ENCODE measurements at regions not wholly inside any gene's neighbourhood (a gene's known extent, or its start where the extent isn't known, plus 50 kb on each side); places are given as distances from the start of the nearest gene placed in this dataset.
"Not testable (repeated sequence)": the region's sequence is repeated elsewhere in the genome, so short reads cannot be mapped to it uniquely, and the experiment has no call there.

DNA sequence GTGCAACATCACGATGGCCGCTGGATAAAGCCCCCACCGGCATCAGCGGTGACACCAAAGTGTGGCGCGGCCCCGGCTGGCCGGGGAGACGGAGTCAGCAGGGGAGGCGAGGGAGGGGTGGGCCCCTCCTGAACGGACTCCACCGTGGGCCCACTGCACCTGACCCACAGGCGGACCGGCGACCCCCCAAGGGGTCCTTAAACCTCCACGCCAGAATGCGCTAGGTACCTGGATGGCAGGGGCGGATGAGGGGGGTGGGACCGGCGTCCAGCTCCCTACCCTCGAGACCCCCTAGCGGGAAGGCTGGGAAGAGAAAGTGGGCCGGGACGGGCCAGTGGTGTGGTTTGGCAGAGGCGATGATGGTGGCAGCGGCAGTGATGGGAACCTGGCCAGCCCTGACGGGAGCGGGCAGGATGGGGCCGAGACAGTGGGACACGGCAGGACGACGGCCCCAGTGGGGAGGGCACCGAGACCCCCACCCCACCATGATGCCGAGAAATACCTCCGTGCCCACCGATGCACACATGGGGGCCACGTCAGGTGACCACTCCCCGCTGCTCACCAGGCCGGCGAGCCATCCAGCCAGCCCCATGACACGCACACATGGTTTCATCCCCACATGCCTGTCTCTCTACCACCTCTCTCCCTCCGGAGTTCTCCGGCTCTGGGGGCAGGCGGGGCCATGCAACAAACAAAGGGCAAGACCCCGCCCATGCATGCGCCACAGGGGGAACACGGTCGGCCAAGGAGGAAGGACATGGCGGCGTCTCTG, 771.9 kb upstream of the DEFB115 start (continued):
- TF ChIP-seq ZNF565 (CRISPR knock-in tag; conservative IDR thresholded peaks at IDR 0.05; ENCODE audit: low read depth) (no peak), PPARA (CRISPR knock-in tag; IDR thresholded peaks at IDR 0.05; ENCODE audit: borderline replicate concordance) (no peak), TOX (CRISPR knock-in tag; IDR thresholded peaks at IDR 0.05; ENCODE audit: borderline replicate concordance) (no peak)
- TF ChIP-seq, protein P1, sequence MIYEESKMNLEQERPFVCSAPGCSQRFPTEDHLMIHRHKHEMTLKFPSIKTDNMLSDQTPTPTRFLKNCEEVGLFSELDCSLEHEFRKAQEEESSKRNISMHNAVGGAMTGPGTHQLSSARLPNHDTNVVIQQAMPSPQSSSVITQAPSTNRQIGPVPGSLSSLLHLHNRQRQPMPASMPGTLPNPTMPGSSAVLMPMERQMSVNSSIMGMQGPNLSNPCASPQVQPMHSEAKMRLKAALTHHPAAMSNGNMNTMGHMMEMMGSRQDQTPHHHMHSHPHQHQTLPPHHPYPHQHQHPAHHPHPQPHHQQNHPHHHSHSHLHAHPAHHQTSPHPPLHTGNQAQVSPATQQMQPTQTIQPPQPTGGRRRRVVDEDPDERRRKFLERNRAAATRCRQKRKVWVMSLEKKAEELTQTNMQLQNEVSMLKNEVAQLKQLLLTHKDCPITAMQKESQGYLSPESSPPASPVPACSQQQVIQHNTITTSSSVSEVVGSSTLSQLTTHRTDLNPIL (CRISPR knock-in tag; IDR thresholded peaks at IDR 0.05; ENCODE audit: low read depth), result no peak

DNA sequence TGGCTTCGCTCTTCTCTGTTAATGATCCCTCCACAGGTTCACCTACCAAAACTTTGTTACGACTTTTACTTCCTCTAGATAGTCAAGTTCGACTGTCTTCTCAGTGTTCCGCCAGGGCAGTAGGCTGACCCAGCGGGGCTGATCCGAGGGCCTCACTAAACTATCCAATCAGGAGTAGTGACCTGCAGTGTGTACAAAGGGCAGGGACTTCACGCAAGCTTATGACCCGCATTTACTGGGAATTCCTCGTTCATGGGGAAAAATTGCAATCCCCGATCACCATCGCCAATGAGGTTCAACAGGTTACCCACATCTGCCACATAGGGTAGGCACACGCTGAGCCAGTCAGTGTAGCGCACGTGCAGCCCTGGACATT, 771.4 kb upstream of the DEFB115 start:
- no peak for TF ChIP-seq ISL1 (CRISPR knock-in tag; IDR thresholded peaks at IDR 0.05)
- no peak for TF ChIP-seq ZFP30 (CRISPR knock-in tag; IDR thresholded peaks at IDR 0.05)
- TF ChIP-seq ZNF565 (CRISPR knock-in tag; conservative IDR thresholded peaks at IDR 0.05; ENCODE audit: low read depth), result no peak
- TF ChIP-seq CSDC2 (CRISPR knock-in tag; IDR thresholded peaks at IDR 0.05), result no peak
- no peak for TF ChIP-seq GLIS3 (CRISPR knock-in tag; IDR thresholded peaks at IDR 0.05)
- no peak for TF ChIP-seq ZC3H10 (CRISPR knock-in tag; IDR thresholded peaks at IDR 0.05)
- no peak for TF ChIP-seq ZFP3 (CRISPR knock-in tag; IDR thresholded peaks at IDR 0.05)
- TF ChIP-seq BACH2 (CRISPR knock-in tag; IDR thresholded peaks at IDR 0.05; ENCODE audit: borderline replicate concordance), result no peak
- TF ChIP-seq TCF4 (CRISPR knock-in tag; IDR thresholded peaks at IDR 0.05; ENCODE audit: borderline replicate concordance), result no peak
- TF ChIP-seq, protein P2, sequence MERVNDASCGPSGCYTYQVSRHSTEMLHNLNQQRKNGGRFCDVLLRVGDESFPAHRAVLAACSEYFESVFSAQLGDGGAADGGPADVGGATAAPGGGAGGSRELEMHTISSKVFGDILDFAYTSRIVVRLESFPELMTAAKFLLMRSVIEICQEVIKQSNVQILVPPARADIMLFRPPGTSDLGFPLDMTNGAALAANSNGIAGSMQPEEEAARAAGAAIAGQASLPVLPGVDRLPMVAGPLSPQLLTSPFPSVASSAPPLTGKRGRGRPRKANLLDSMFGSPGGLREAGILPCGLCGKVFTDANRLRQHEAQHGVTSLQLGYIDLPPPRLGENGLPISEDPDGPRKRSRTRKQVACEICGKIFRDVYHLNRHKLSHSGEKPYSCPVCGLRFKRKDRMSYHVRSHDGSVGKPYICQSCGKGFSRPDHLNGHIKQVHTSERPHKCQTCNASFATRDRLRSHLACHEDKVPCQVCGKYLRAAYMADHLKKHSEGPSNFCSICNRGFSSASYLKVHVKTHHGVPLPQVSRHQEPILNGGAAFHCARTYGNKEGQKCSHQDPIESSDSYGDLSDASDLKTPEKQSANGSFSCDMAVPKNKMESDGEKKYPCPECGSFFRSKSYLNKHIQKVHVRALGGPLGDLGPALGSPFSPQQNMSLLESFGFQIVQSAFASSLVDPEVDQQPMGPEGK (CRISPR knock-in tag; IDR thresholded peaks at IDR 0.05; ENCODE audit: borderline replicate concordance), result no peak
- no peak for TF ChIP-seq RARB (CRISPR knock-in tag; IDR thresholded peaks at IDR 0.05)
- TF ChIP-seq, protein P3, sequence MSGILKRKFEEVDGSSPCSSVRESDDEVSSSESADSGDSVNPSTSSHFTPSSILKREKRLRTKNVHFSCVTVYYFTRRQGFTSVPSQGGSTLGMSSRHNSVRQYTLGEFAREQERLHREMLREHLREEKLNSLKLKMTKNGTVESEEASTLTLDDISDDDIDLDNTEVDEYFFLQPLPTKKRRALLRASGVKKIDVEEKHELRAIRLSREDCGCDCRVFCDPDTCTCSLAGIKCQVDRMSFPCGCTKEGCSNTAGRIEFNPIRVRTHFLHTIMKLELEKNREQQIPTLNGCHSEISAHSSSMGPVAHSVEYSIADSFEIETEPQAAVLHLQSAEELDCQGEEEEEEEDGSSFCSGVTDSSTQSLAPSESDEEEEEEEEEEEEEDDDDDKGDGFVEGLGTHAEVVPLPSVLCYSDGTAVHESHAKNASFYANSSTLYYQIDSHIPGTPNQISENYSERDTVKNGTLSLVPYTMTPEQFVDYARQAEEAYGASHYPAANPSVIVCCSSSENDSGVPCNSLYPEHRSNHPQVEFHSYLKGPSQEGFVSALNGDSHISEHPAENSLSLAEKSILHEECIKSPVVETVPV (CRISPR knock-in tag; IDR thresholded peaks at IDR 0.05), result no peak
- no peak for TF ChIP-seq SNAI2 (CRISPR knock-in tag; IDR thresholded peaks at IDR 0.05)
- no peak for TF ChIP-seq OSR1 (CRISPR knock-in tag; IDR thresholded peaks at IDR 0.05)
- no peak for TF ChIP-seq ZNF70 (CRISPR knock-in tag; IDR thresholded peaks at IDR 0.05)
- TF ChIP-seq, protein P1 (CRISPR knock-in tag; IDR thresholded peaks at IDR 0.05; ENCODE audit: low read depth), result no peak
- TF ChIP-seq, protein P4, sequence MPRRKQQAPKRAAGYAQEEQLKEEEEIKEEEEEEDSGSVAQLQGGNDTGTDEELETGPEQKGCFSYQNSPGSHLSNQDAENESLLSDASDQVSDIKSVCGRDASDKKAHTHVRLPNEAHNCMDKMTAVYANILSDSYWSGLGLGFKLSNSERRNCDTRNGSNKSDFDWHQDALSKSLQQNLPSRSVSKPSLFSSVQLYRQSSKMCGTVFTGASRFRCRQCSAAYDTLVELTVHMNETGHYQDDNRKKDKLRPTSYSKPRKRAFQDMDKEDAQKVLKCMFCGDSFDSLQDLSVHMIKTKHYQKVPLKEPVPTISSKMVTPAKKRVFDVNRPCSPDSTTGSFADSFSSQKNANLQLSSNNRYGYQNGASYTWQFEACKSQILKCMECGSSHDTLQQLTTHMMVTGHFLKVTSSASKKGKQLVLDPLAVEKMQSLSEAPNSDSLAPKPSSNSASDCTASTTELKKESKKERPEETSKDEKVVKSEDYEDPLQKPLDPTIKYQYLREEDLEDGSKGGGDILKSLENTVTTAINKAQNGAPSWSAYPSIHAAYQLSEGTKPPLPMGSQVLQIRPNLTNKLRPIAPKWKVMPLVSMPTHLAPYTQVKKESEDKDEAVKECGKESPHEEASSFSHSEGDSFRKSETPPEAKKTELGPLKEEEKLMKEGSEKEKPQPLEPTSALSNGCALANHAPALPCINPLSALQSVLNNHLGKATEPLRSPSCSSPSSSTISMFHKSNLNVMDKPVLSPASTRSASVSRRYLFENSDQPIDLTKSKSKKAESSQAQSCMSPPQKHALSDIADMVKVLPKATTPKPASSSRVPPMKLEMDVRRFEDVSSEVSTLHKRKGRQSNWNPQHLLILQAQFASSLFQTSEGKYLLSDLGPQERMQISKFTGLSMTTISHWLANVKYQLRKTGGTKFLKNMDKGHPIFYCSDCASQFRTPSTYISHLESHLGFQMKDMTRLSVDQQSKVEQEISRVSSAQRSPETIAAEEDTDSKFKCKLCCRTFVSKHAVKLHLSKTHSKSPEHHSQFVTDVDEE (CRISPR knock-in tag; IDR thresholded peaks at IDR 0.05), result no peak
- ATAC-seq, result no peak

DNA sequence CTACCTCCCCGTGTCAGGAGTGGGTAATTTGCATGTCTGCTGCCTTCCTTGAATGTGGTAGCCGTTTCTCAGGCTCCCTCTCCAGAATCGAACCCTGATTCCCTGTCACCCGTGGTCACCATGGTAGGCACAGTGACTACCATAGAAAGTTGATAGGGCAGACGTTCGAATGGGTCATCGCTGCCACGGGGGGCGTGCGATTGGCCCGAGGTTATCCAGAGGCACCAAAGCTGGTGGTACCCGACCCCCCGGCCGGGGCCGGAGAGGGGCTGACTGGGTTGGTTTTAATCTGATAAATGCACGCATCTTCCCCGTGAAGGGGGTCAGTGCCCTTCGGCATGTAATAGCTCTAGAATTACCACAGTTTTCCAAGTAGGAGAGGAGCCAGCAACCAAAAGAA, 770.0 kb upstream of the DEFB115 start:
- not testable (repeated sequence) for ATAC-seq
